Activated CD8-positive, alpha-beta memory T cell treated with anti-CD3 and anti-CD28 coated beads for 4 hours (primary cell): ENCODE measurements at regions not wholly inside any gene's neighbourhood (a gene's known extent, or its start where the extent isn't known, plus 50 kb on each side); places are given as distances from the start of the nearest gene placed in this dataset.
"Not testable (repeated sequence)": the region's sequence is repeated elsewhere in the genome, so short reads cannot be mapped to it uniquely, and the experiment has no call there.

ENCODE experiments used
- DNase-seq, 2 donors: peaks; one replicate each; pipeline ENCODE4 v3.0.0-alpha.2; 2020; ENCODE audit warnings: low read depth in 2 of 2

GRCh38 chr5:91315701-91316100 lies 67.4 kb downstream of the ARRDC3 start:
- no peak for DNase-seq

GRCh38 chr5:91313757-91314673 lies 69.1 kb downstream of the ARRDC3 start:
- DNase-seq = peak; percentile 62 to 87

GRCh38 chr5:91312698-91313097 lies 70.4 kb downstream of the ARRDC3 start:
- DNase-seq = no peak

DNA sequence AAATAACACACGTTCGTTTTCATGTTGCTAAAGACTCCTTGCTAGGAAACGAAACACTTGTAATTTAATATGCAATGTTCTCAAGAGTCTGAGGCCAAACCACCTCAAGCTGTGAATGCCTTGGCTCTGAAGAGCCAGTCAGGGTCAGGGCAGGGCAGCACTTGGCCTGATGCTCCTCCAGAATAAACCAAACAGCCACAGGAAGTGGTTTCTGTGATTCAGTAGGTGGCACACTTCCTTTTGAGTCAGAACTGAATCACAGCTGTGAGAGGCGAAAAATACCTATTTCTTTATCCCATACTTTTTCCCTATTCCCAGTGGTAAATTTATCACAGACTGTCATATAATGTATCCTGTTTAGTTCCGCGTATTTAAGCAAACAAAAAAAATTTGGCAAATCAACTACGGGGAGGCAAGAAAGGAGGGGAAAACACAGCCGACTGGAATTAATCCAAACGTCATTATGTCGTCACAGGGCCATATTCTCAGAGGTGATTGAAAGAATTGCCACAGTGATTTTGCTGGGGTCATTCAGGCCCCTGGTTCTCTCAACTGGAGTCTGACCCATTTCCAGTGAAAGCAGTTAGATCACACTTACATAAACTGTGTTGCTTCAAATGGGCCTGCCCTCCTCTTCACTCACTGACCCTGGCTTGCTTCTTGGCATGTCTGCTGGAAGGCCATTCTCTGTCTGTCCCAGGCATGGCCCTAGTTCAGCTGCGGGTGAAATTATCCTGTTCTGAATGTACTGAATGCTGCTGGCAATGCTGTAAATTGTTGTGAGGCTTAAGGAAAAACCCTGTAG lies 71.2 kb downstream of the ARRDC3 start:
- DNase-seq = peak; percentile 50 to 64

- no peak for DNase-seq
Measured at GRCh38 chr5:91311168-91311696, 71.9 kb downstream of the ARRDC3 start.

DNA sequence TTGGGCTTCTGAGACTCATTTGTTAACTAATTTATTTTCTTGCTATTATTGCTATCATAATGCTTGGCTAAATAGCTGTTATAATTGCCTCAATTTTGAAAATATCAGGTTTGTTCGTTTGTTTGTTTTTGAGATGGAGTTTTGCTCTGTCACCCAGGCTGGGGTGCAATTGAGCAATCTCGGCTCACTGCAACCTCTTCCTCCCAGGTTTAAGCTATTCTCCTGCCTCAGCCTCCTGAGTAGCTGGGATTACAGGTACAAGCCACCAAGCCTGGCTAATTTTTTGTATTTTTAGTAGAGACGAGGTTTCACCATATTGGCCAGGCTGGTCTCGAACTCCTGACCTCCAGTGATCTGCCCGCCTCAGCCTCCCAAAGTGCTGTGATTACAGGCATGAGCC lies 75.0 kb downstream of the ARRDC3 start:
- not testable (repeated sequence) for DNase-seq

- DNase-seq = no peak
Measured at GRCh38 chr5:91307048-91307447, 76.1 kb downstream of the ARRDC3 start.

DNA sequence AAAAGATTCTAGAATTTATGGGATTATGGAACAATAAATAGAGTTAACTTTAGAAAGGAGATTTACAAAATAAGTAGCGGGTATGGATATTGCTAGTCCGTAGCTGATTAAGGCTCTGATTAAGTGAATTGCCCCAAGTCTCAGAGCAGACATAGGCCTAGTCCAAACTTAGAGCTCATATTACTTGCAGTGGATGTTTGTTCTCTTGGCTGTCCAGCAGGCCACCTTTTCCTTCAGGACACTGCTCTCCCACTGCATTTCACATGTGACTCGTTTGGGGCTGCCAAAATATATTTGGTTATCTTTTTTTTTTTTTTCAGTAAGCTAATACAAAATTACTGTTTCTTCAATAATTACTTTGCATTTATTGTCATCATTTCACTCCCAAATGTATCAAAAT lies 76.6 kb downstream of the ARRDC3 start:
- no peak for DNase-seq

GRCh38 chr5:91305640-91306039 lies 77.5 kb downstream of the ARRDC3 start:
- no peak for DNase-seq

DNA sequence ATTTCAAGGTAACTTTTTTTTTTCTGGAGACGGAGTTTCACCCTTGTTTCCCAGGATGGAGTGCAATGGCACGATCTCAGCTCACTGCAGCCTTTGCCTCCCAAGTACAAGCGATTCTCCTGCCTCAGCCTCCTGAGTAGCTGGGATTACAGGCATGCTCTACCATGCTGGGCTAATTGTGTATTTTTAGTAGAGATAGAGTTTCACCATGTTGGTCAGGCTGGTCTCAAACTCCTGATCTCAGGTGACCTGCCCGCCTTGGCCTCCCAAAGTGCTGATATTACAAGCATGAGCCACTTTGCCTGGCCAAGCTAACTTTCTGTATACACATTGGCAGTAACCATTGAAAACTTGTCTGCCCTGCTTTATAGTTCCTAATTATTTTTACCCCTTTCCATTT lies 79.1 kb downstream of the ARRDC3 start:
- DNase-seq = not testable (repeated sequence)

DNA sequence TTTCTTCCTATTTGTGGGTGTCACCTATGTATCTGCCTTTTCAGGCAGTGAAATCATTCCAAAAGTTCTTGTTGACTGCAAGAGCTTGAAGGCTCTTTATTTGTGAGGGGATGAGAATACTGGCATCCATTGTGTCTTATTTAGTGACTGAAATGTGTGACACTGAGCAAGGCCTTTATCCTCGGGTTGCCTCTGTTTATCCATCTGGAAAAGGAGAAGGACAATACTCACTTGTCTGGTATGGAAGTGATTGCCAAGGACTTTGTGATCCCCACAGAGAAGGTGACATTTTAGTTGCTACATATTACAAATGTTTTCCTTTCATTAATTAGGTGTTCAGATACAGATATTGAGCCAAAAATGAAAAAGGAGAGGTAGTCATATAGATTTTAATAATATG lies 80.2 kb downstream of the ARRDC3 start:
- no peak for DNase-seq

DNA sequence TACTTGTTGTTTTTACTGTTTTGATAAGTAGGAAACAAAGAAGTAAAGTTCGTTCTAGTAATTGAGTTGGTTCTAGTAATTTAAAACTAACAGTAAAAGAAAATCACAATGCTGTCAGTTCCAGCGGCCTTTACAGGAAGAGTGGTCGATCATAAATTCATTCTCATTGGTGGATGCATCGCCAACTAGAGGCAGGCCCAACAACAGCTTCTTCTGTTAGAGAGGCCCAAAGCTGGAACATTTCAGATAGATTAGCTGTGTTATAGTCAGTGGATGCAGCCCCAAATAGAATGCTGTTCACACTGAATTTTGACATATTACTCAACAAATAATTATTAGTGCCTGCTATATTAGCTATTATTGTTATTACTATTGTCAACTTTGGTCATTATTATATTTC lies 80.8 kb downstream of the ARRDC3 start:
- no peak for DNase-seq

GRCh38 chr5:91301106-91301846 lies 81.8 kb downstream of the ARRDC3 start:
- DNase-seq = no peak

- DNase-seq = no peak
Measured at GRCh38 chr5:91297994-91298393, 85.1 kb downstream of the ARRDC3 start.

GRCh38 chr5:91296674-91297143 lies 86.4 kb downstream of the ARRDC3 start:
- DNase-seq = no peak

- DNase-seq = not testable (repeated sequence)
Measured at GRCh38 chr5:91296102-91296501, 87.0 kb downstream of the ARRDC3 start.

- DNase-seq = no peak
Measured at GRCh38 chr5:91293131-91293530, 90.0 kb downstream of the ARRDC3 start.

- no peak for DNase-seq
Measured at GRCh38 chr5:91291628-91292569, 91.2 kb downstream of the ARRDC3 start.

DNA sequence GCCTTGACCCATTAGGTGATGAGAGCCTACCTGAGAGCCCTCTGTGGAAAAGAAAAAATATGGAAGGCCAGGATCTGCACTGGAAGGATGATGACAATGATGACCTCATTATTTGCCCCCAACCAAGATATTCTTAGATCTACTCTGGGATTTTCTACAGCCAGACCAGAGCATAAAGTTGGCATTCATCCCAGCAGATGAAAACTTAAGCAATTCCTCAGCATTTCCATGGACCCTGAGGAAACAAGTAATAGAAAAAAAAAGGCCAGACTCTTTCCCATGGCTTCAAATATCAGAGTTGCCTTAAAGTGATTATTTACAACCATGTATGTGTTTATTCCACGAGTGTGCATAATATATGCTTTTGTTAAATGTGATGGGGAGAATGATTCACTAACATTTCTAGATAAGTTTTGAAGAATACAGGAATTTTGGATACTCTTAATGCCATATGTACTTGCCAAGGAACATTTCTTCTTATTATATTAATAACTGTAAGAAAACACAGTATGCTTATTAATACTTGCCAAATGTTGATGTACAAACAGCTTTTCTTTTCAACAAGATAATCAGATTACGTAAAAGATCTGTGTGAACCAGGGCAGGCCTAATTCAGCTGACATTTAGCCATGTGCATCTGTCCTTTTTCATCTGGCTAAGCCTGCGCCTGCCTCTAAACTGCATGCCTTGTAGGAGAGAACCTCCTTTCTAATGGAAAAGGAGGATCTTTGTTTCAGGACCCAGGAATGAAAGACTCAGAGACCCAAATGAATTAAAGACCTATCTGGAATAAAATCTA lies 94.8 kb downstream of the ARRDC3 start:
- no peak for DNase-seq

GRCh38 chr5:91285062-91285461 lies 98.1 kb downstream of the ARRDC3 start:
- not testable (repeated sequence) for DNase-seq
